ENCODE measurements at regions not wholly inside any gene's neighbourhood (a gene's known extent, or its start where the extent isn't known, plus 50 kb on each side); places are given as distances from the start of the nearest gene placed in this dataset.
A peak's percentile ranks its signal among the peaks of the same experiment; 100 is the strongest.

- Mint-ChIP-seq H3K4me3 (no peak overlapping the region), H3K27me3 (ENCODE audit: insufficient read depth) (peaks cover 20% of the 10 kb centered on the region), H3K36me3 (ENCODE audit: low read depth) (peaks cover 2% of the 10 kb centered on the region), H3K4me1 (ENCODE audit: low read depth) (peaks cover 5% of the 10 kb centered on the region), H3K9me3 (peaks cover 32% of the 10 kb centered on the region), H3K27ac (no peak overlapping the region)
- no peak for DNase-seq (ENCODE audit: low spot score)
- intact Hi-C loops (cut with micrococcal nuclease): no loop called here
These were observed 80.5 kb upstream of the DYRK2 start for GRCh38 chr12:67568055-67568454.

GRCh38 chr12:67572492-67572891 lies 76.1 kb upstream of the DYRK2 start:
- peaks cover 16% of the 10 kb centered on the region for H3K9me3 Mint-ChIP-seq
- H3K27ac Mint-ChIP-seq: no peak overlapping the region
- intact Hi-C loops (cut with micrococcal nuclease): no loop called here
- peaks cover 8% of the 10 kb centered on the region for H3K36me3 Mint-ChIP-seq (ENCODE audit: low read depth)
- H3K4me3 Mint-ChIP-seq: no peak overlapping the region
- DNase-seq (ENCODE audit: low spot score): no peak
- H3K4me1 Mint-ChIP-seq (ENCODE audit: low read depth): peaks cover 7% of the 10 kb centered on the region
- peaks cover 15% of the 10 kb centered on the region for H3K27me3 Mint-ChIP-seq (ENCODE audit: insufficient read depth)

- no peak for DNase-seq (ENCODE audit: low spot score)
- peaks cover 12% of the 10 kb centered on the region for H3K36me3 Mint-ChIP-seq (ENCODE audit: low read depth)
- peaks cover 21% of the 10 kb centered on the region for H3K9me3 Mint-ChIP-seq
- intact Hi-C loops (cut with micrococcal nuclease): no loop called here
- no peak overlapping the region for H3K4me3 Mint-ChIP-seq
- H3K27me3 Mint-ChIP-seq (ENCODE audit: insufficient read depth): peaks cover 16% of the 10 kb centered on the region
- peaks cover 16% of the 10 kb centered on the region for H3K4me1 Mint-ChIP-seq (ENCODE audit: low read depth)
- H3K27ac Mint-ChIP-seq: no peak overlapping the region
These were observed 75.0 kb upstream of the DYRK2 start for GRCh38 chr12:67573566-67573965.

- H3K36me3 Mint-ChIP-seq (ENCODE audit: low read depth): peaks cover 12% of the 10 kb centered on the region
- peak; percentile 11 for DNase-seq (ENCODE audit: low spot score)
- H3K4me3 Mint-ChIP-seq: peak overlapping the region; percentile 30
- H3K27ac Mint-ChIP-seq: peak overlapping the region; percentile 56
- intact Hi-C loops (cut with micrococcal nuclease): loop anchor here (1.0 to 2.0 kb wide), 5 partner anchors 11 to 127 kb away; no protein-coding TSS in a partner anchor
- peaks cover 25% of the 10 kb centered on the region for H3K9me3 Mint-ChIP-seq
- H3K27me3 Mint-ChIP-seq (ENCODE audit: insufficient read depth): peaks cover 12% of the 10 kb centered on the region
- peaks cover 30% of the 10 kb centered on the region for H3K4me1 Mint-ChIP-seq (ENCODE audit: low read depth)
These were observed 69.4 kb upstream of the DYRK2 start for GRCh38 chr12:67578976-67579661.

- peak overlapping the region; percentile 30 for H3K4me3 Mint-ChIP-seq
These were observed 68.9 kb upstream of the DYRK2 start for GRCh38 chr12:67579662-67580003.

GRCh38 chr12:67582238-67582834 lies 66.2 kb upstream of the DYRK2 start:
- Mint-ChIP-seq H3K27ac (no peak overlapping the region), H3K36me3 (ENCODE audit: low read depth) (peaks cover 6% of the 10 kb centered on the region), H3K27me3 (ENCODE audit: insufficient read depth) (peaks cover 13% of the 10 kb centered on the region), H3K4me3 (no peak overlapping the region), H3K9me3 (peaks cover 17% of the 10 kb centered on the region), H3K4me1 (ENCODE audit: low read depth) (peaks cover 30% of the 10 kb centered on the region)
- DNase-seq (ENCODE audit: low spot score): no peak
- intact Hi-C loops (cut with micrococcal nuclease): no loop called here

More at GRCh38 chr12:67579662-67580003, 68.9 kb upstream of the DYRK2 start:
- H3K27ac Mint-ChIP-seq: peak overlapping the region; percentile 56
- H3K36me3 Mint-ChIP-seq (ENCODE audit: low read depth): peaks cover 12% of the 10 kb centered on the region
- H3K9me3 Mint-ChIP-seq: peaks cover 25% of the 10 kb centered on the region
- peaks cover 12% of the 10 kb centered on the region for H3K27me3 Mint-ChIP-seq (ENCODE audit: insufficient read depth)
- DNase-seq (ENCODE audit: low spot score): no peak
- intact Hi-C loops (cut with micrococcal nuclease): loop anchor here (1.0 to 2.0 kb wide), 5 partner anchors 11 to 127 kb away; no protein-coding TSS in a partner anchor
- H3K4me1 Mint-ChIP-seq (ENCODE audit: low read depth): peaks cover 30% of the 10 kb centered on the region

GRCh38 chr12:67582844-67583243 lies 65.7 kb upstream of the DYRK2 start:
- Mint-ChIP-seq H3K9me3 (peaks cover 13% of the 10 kb centered on the region), H3K36me3 (ENCODE audit: low read depth) (peaks cover 4% of the 10 kb centered on the region), H3K27me3 (ENCODE audit: insufficient read depth) (peaks cover 11% of the 10 kb centered on the region), H3K27ac (no peak overlapping the region), H3K4me3 (no peak overlapping the region), H3K4me1 (ENCODE audit: low read depth) (peaks cover 25% of the 10 kb centered on the region)
- intact Hi-C loops (cut with micrococcal nuclease): no loop called here
- DNase-seq (ENCODE audit: low spot score): no peak

GRCh38 chr12:67586951-67587350 lies 61.6 kb upstream of the DYRK2 start:
- no peak overlapping the region for H3K27ac Mint-ChIP-seq
- H3K4me1 Mint-ChIP-seq (ENCODE audit: low read depth): peaks cover 21% of the 10 kb centered on the region
- intact Hi-C loops (cut with micrococcal nuclease): no loop called here
- peaks cover 7% of the 10 kb centered on the region for H3K27me3 Mint-ChIP-seq (ENCODE audit: insufficient read depth)
- peaks cover 5% of the 10 kb centered on the region for H3K36me3 Mint-ChIP-seq (ENCODE audit: low read depth)
- peaks cover 5% of the 10 kb centered on the region for H3K9me3 Mint-ChIP-seq
- H3K4me3 Mint-ChIP-seq: no peak overlapping the region
- DNase-seq (ENCODE audit: low spot score): no peak

- peaks cover 43% of the 10 kb centered on the region for H3K4me1 Mint-ChIP-seq (ENCODE audit: low read depth)
- intact Hi-C loops (cut with micrococcal nuclease): no loop called here
- peaks cover 2% of the 10 kb centered on the region for H3K27me3 Mint-ChIP-seq (ENCODE audit: insufficient read depth)
- peaks cover 11% of the 10 kb centered on the region for H3K36me3 Mint-ChIP-seq (ENCODE audit: low read depth)
- no peak overlapping the region for H3K4me3 Mint-ChIP-seq
- no peak overlapping the region for H3K27ac Mint-ChIP-seq
- no peak for DNase-seq (ENCODE audit: low spot score)
- H3K9me3 Mint-ChIP-seq: peaks cover 5% of the 10 kb centered on the region
These were observed 59.5 kb upstream of the DYRK2 start for GRCh38 chr12:67589078-67589477.

GRCh38 chr12:67590149-67590790 lies 58.3 kb upstream of the DYRK2 start:
- Mint-ChIP-seq H3K4me3 (peak overlapping the region; percentile 19), H3K27me3 (ENCODE audit: insufficient read depth) (no peaks in the 10 kb centered on the region), H3K4me1 (ENCODE audit: low read depth) (peaks cover 53% of the 10 kb centered on the region), H3K9me3 (peaks cover 5% of the 10 kb centered on the region), H3K27ac (no peak overlapping the region), H3K36me3 (ENCODE audit: low read depth) (peaks cover 11% of the 10 kb centered on the region)
- intact Hi-C loops (cut with micrococcal nuclease): loop anchor here (1.0 kb wide), 1 partner anchor 11 kb away; no protein-coding TSS in a partner anchor
- DNase-seq (ENCODE audit: low spot score): peak; percentile 7

- intact Hi-C loops (cut with micrococcal nuclease): loop anchor here (1.0 to 2.0 kb wide), 4 partner anchors 38 to 144 kb away; no protein-coding TSS in a partner anchor
- Mint-ChIP-seq H3K4me3 (peak overlapping the region; percentile 41), H3K36me3 (ENCODE audit: low read depth) (peaks cover 11% of the 10 kb centered on the region), H3K27me3 (ENCODE audit: insufficient read depth) (no peaks in the 10 kb centered on the region), H3K9me3 (peaks cover 8% of the 10 kb centered on the region), H3K27ac (peak overlapping the region; percentile 90), H3K4me1 (ENCODE audit: low read depth) (peaks cover 58% of the 10 kb centered on the region)
- DNase-seq (ENCODE audit: low spot score): peak; percentile 20
These were observed 56.1 kb upstream of the DYRK2 start for GRCh38 chr12:67592228-67593011.

GRCh38 chr12:67593041-67593440 lies 55.5 kb upstream of the DYRK2 start:
- Mint-ChIP-seq H3K4me1 (ENCODE audit: low read depth) (peaks cover 58% of the 10 kb centered on the region), H3K27me3 (ENCODE audit: insufficient read depth) (no peaks in the 10 kb centered on the region), H3K27ac (peak overlapping the region; percentile 54), H3K36me3 (ENCODE audit: low read depth) (peaks cover 11% of the 10 kb centered on the region), H3K9me3 (peaks cover 12% of the 10 kb centered on the region), H3K4me3 (peak overlapping the region; percentile 9)
- no peak for DNase-seq (ENCODE audit: low spot score)
- intact Hi-C loops (cut with micrococcal nuclease): loop anchor here (2.0 kb wide), 3 partner anchors 38 to 144 kb away; no protein-coding TSS in a partner anchor

Measured in activated T-helper 1 cell treated with anti-CD3 and anti-CD28 coated beads, Interleukin-12 subunit alpha, Interleukin-12 subunit beta, Interleukin-2, Interleukin-4 antibody, amounts not matched to agents 30 ng/mL and 10 ng/mL and 1 ng/mL, durations not matched to agents 14 hours and 24 hours and 36 hours (primary cell).